ENCODE measurements at regions not wholly inside any gene's neighbourhood (a gene's known extent, or its start where the extent isn't known, plus 50 kb on each side); places are given as distances from the start of the nearest gene placed in this dataset.
"Not testable (repeated sequence)": the region's sequence is repeated elsewhere in the genome, so short reads cannot be mapped to it uniquely, and the experiment has no call there.

GRCh38 chr1:157198619-157199420 lies 60.6 kb upstream of the ETV3 start:
- no peak for DNase-seq (ENCODE audit: low spot score)
- H3K4me1 Mint-ChIP-seq (ENCODE audit: low read depth), result peaks cover 4% of the 10 kb centered on the region
- H3K27me3 Mint-ChIP-seq (ENCODE audit: low read depth), result peaks cover 13% of the 10 kb centered on the region
- H3K9me3 Mint-ChIP-seq, result no peaks in the 10 kb centered on the region
- no peaks in the 10 kb centered on the region for H3K36me3 Mint-ChIP-seq (ENCODE audit: low read depth)
- no peak overlapping the region for H3K27ac Mint-ChIP-seq
- H3K4me3 Mint-ChIP-seq (ENCODE audit: low read depth), result no peak overlapping the region
- intact Hi-C loops (cut with micrococcal nuclease), result no loop called here

GRCh38 chr1:157197906-157198435 lies 59.8 kb upstream of the ETV3 start:
- Mint-ChIP-seq H3K27ac (no peak overlapping the region), H3K4me1 (ENCODE audit: low read depth) (peaks cover 4% of the 10 kb centered on the region), H3K9me3 (no peaks in the 10 kb centered on the region), H3K4me3 (ENCODE audit: low read depth) (no peak overlapping the region), H3K36me3 (ENCODE audit: low read depth) (no peaks in the 10 kb centered on the region), H3K27me3 (ENCODE audit: low read depth) (peaks cover 18% of the 10 kb centered on the region)
- no peak for DNase-seq (ENCODE audit: low spot score)
- intact Hi-C loops (cut with micrococcal nuclease), result loop anchor here (2.0 kb wide), 1 partner anchor 293 kb away; no protein-coding TSS in a partner anchor

- H3K27me3 Mint-ChIP-seq (ENCODE audit: low read depth), result peaks cover 24% of the 10 kb centered on the region
- H3K36me3 Mint-ChIP-seq (ENCODE audit: low read depth); H3K27ac Mint-ChIP-seq; DNase-seq (ENCODE audit: low spot score); H3K4me3 Mint-ChIP-seq (ENCODE audit: low read depth); H3K4me1 Mint-ChIP-seq (ENCODE audit: low read depth); H3K9me3 Mint-ChIP-seq: not testable (repeated sequence)
- intact Hi-C loops (cut with micrococcal nuclease), result loop anchor here (2.0 kb wide), 1 partner anchor 294 kb away; no protein-coding TSS in a partner anchor
These were observed 58.7 kb upstream of the ETV3 start for GRCh38 chr1:157196670-157197456.

- Mint-ChIP-seq H3K27me3 (ENCODE audit: low read depth) (peaks cover 24% of the 10 kb centered on the region), H3K9me3 (no peaks in the 10 kb centered on the region), H3K36me3 (ENCODE audit: low read depth) (no peaks in the 10 kb centered on the region), H3K4me1 (ENCODE audit: low read depth) (peaks cover 4% of the 10 kb centered on the region), H3K4me3 (ENCODE audit: low read depth) (no peak overlapping the region), H3K27ac (no peak overlapping the region)
- intact Hi-C loops (cut with micrococcal nuclease), result loop anchor here (2.0 kb wide), 1 partner anchor 295 kb away; no protein-coding TSS in a partner anchor
- DNase-seq (ENCODE audit: low spot score), result peak; percentile 4
These were observed 58.0 kb upstream of the ETV3 start for GRCh38 chr1:157196245-157196543.

GRCh38 chr1:157195521-157196244 lies 57.5 kb upstream of the ETV3 start:
- H3K27ac Mint-ChIP-seq, result no peak overlapping the region
- peaks cover 24% of the 10 kb centered on the region for H3K27me3 Mint-ChIP-seq (ENCODE audit: low read depth)
- intact Hi-C loops (cut with micrococcal nuclease), result loop anchor here (2.0 kb wide), 1 partner anchor 295 kb away; no protein-coding TSS in a partner anchor
- H3K4me1 Mint-ChIP-seq (ENCODE audit: low read depth), result peaks cover 4% of the 10 kb centered on the region
- H3K36me3 Mint-ChIP-seq (ENCODE audit: low read depth), result no peaks in the 10 kb centered on the region
- no peak for DNase-seq (ENCODE audit: low spot score)
- no peak overlapping the region for H3K4me3 Mint-ChIP-seq (ENCODE audit: low read depth)
- H3K9me3 Mint-ChIP-seq, result no peaks in the 10 kb centered on the region

GRCh38 chr1:157194731-157195520 lies 56.7 kb upstream of the ETV3 start:
- H3K27me3 Mint-ChIP-seq (ENCODE audit: low read depth), result peaks cover 25% of the 10 kb centered on the region
- intact Hi-C loops (cut with micrococcal nuclease), result no loop called here
- DNase-seq (ENCODE audit: low spot score), result peak; percentile 4
- no peak overlapping the region for H3K4me3 Mint-ChIP-seq (ENCODE audit: low read depth)
- no peak overlapping the region for H3K27ac Mint-ChIP-seq
- H3K9me3 Mint-ChIP-seq, result no peaks in the 10 kb centered on the region
- H3K4me1 Mint-ChIP-seq (ENCODE audit: low read depth), result peaks cover 4% of the 10 kb centered on the region
- no peaks in the 10 kb centered on the region for H3K36me3 Mint-ChIP-seq (ENCODE audit: low read depth)

GRCh38 chr1:157193702-157194391 lies 55.7 kb upstream of the ETV3 start:
- peaks cover 27% of the 10 kb centered on the region for H3K27me3 Mint-ChIP-seq (ENCODE audit: low read depth)
- H3K27ac Mint-ChIP-seq, result no peak overlapping the region
- no peaks in the 10 kb centered on the region for H3K9me3 Mint-ChIP-seq
- no peaks in the 10 kb centered on the region for H3K36me3 Mint-ChIP-seq (ENCODE audit: low read depth)
- intact Hi-C loops (cut with micrococcal nuclease), result no loop called here
- DNase-seq (ENCODE audit: low spot score), result peak; percentile 28
- peaks cover 4% of the 10 kb centered on the region for H3K4me1 Mint-ChIP-seq (ENCODE audit: low read depth)
- no peak overlapping the region for H3K4me3 Mint-ChIP-seq (ENCODE audit: low read depth)

- Mint-ChIP-seq H3K4me1 (ENCODE audit: low read depth) (peaks cover 4% of the 10 kb centered on the region), H3K36me3 (ENCODE audit: low read depth) (no peaks in the 10 kb centered on the region), H3K27me3 (ENCODE audit: low read depth) (peaks cover 28% of the 10 kb centered on the region), H3K4me3 (ENCODE audit: low read depth) (no peak overlapping the region), H3K9me3 (no peaks in the 10 kb centered on the region), H3K27ac (no peak overlapping the region)
- intact Hi-C loops (cut with micrococcal nuclease), result no loop called here
- DNase-seq (ENCODE audit: low spot score), result no peak
These were observed 55.0 kb upstream of the ETV3 start for GRCh38 chr1:157193219-157193618.

- Mint-ChIP-seq H3K9me3 (no peaks in the 10 kb centered on the region), H3K27me3 (ENCODE audit: low read depth) (peaks cover 25% of the 10 kb centered on the region), H3K36me3 (ENCODE audit: low read depth) (no peaks in the 10 kb centered on the region), H3K4me3 (ENCODE audit: low read depth) (no peak overlapping the region), H3K27ac (no peak overlapping the region), H3K4me1 (ENCODE audit: low read depth) (no peaks in the 10 kb centered on the region)
- intact Hi-C loops (cut with micrococcal nuclease), result no loop called here
- DNase-seq (ENCODE audit: low spot score), result no peak
These were observed 52.1 kb upstream of the ETV3 start for GRCh38 chr1:157189986-157190982.

GRCh38 chr1:157189096-157189495 lies 50.9 kb upstream of the ETV3 start:
- H3K4me1 Mint-ChIP-seq (ENCODE audit: low read depth), result no peaks in the 10 kb centered on the region
- H3K9me3 Mint-ChIP-seq, result no peaks in the 10 kb centered on the region
- no peak overlapping the region for H3K4me3 Mint-ChIP-seq (ENCODE audit: low read depth)
- no peak overlapping the region for H3K27ac Mint-ChIP-seq
- no peak for DNase-seq (ENCODE audit: low spot score)
- intact Hi-C loops (cut with micrococcal nuclease), result no loop called here
- H3K36me3 Mint-ChIP-seq (ENCODE audit: low read depth), result no peaks in the 10 kb centered on the region
- H3K27me3 Mint-ChIP-seq (ENCODE audit: low read depth), result peaks cover 22% of the 10 kb centered on the region

Measured in activated T-helper 2 cell treated with anti-CD3 and anti-CD28 coated beads, Interferon-gamma antibody, Interleukin-2, Interleukin-4, amounts not matched to agents 10 μg/mL and 5 μg/mL and 100 μg/mL, durations not matched to agents 14 hours and 24 hours and 36 hours (primary cell).